ENCODE measurements at regions not wholly inside any gene's neighbourhood (a gene's known extent, or its start where the extent isn't known, plus 50 kb on each side); places are given as distances from the start of the nearest gene placed in this dataset.

DNA sequence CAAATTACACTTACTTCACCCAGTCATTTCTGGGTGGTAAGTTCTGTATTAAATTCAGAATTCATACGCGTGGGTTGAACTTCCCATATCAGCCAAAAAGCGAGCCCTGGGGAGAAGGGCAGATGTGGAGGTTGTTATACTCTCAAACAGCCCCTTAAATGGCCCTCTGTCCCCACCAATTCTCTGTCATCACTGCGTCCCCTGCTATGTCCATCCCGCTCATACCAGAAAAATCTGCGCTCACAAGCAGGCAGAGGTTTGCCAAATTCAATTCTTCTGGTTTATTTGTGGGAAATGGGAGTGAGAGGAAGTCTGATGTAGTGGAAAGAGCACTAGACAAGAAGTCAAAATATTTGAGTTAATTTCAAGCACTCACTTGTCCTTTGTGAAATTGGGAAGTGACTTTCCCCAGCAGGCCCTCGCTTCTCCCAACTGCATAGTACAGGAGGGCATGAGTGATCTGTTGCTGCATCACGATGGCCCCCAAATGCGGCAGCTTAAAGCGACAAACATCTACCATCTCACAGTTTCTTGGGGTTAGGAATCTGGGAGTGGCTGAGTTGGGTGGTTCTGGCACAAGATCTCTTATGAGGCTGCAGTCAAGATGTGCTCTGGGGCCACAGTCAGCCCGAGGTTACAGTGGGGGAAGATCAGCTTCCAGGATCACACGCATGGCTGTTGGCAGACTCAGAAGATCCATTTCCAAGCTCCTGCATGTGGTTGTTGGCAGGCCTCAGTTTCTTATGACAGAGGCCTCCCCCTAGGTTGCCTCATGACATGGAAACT, 67.7 kb downstream of the CPN2 start:
- no peak for DNase-seq

DNA sequence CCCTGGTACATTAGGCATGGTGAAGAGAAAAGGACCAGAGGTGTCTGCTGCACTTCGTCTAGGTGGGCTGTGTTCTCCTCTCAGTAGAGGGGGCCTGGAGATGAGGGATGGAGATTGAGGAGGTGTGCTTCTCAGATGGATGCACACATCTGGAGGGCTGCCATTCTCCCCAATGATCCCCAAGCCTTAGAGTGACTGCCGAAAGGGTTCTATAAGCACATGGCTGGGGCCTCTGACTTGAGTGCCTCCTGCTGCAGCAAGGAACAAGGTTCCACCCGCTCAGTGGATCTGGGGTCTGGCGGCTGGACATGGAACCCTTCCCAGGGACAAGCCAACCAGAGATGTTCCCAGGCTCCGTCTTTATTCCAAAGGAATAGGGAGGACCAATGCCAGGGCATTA, 66.8 kb downstream of the CPN2 start:
- DNase-seq: no peak

DNA sequence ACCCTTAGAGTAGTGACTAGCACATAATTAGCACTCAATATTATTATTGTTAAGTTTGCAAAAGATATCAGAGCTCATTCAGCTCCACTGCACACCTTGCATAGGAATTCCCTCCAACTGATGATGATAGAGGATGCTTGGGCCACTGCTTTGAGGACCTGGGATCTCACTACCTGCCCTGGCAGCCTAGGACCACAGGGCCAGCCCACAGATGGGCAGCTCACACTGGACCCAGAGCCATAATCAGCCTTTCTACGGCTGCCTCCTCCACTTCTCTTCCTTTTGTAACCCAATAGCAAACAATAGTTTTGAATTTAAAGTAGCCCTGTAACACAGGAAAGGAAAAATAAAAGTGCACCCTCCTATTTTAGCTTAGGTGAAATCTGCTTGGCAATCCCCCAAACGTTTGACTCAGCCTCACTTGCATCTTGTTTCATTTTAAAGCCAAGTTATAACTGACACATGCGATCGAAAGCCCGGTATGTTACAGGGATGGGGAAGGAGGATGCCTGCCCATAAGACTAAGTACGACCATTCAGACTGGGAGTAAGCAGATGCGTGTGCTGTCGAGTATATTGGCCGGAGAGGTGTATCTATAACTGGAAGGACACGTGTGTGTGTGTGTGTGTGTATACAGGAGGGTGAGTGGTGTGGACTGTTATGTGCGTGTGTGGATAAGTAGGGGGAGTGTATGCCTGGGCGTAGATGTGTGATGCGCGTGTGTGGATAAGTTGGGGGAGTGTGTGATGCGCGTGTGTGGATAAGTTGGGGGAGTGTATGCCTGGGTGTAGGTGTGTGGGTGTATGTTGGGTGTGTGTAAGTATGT, 65.9 kb downstream of the CPN2 start:
- no peak for DNase-seq

DNA sequence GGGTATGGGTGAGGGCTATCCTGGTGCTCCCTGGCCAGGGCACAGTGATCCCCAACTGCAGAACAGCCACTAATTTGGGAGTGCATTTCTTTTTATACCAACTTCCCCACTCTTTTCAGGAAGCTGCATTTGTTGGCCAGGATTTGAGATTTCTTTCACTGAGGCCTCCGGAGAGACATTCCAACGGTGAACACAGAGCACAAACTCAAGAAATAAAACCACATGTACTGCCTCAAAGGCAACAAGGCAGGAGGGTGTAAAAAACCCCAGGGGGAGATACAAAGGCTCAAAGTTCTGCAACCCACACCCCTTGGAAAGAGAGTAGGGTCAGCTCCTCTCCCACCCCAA, 65.3 kb downstream of the CPN2 start:
- DNase-seq: no peak

DNA sequence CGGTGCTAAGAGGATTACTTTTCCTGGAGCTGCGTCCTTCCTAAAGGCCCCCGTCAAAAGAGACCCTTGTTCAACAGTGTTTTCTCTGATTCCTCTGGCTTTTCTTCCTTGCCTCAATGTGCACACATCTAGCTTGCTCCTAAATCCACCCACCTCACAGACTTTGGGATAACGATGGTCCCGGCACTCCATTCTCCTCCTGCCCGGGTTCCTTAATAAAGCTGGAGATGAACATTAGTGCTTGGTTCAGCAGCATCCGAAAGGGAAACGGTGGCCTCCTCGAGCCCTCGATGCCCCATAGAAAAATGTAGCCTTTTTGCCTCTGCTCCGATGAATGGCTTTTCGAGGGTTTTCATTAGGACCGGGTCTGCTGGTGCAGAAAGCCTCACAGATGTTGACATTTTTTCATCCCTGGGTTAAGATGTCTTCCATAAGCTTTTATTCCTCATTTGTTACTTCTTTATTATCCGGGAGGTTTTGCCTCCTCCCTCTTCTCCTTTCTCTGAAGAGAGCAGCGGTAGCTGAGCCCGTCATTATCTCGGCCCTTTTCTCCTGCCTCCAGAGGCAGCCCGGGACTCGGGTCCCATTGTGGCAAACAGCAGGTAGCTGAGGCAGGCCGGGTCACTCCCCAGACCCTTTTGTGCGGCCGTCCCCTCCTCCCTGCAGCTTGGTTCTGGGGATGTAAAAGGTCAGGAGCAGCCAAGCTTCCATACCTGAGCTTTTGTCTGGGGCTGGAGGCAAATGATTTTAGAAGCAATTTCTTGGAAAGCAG, 64.6 kb downstream of the CPN2 start:
- no peak for DNase-seq

DNA sequence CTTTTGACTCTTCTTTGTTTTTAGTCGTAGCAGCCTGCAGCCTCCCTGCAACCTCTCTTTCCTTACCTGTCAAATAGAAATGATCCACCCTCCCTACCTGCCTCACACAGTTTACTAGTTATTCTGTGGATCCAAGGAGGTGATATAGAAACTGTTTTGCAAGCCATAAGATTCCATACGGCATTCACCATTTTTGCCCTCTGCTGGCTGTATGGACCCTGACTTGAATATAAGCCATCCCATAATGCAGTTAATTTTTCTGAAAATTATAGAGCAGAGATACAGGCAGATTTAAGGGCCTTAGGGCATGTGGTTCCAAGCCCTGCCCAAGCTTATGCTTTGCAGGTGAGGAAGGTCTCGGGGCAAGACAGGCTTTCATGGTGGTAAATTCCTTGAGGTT, 63.8 kb downstream of the CPN2 start:
- no peak for DNase-seq

DNA sequence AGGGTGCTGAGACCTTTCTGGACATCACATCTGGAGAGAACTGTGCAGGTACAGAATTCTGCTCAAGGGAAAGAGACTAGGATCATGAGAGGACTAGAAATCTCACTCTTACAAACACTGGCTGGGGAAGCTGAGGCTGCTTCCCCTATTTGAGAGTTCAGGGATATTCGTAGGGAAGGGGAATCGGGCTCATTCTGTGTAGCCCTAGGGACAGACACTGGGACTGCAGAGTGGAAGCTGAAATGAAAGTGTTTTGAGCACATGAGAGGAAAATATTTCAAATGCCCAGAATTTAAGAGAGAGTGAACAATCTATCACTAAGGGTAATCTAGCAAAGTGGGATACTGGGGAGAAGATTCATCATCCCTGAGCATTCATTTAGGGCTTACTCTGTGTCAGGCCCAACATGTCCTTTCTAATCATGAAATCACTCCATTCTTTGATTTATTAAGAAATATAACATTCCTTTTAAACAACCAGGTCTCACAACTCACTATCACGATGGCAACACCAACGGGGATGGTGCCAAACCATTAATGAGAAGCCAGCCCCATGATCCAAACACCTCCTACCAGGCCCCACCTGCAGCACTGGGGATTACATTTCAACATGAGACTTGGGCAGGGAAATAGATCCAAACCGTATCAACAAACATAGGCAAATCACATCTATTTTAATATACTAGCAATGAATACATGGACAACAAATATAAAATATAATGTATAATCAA, 63.0 kb downstream of the CPN2 start:
- DNase-seq: no peak
